GM18511 (cell line): ENCODE measurements at regions not wholly inside any gene's neighbourhood (a gene's known extent, or its start where the extent isn't known, plus 50 kb on each side); places are given as distances from the start of the nearest gene placed in this dataset.
"Not testable (repeated sequence)": the region's sequence is repeated elsewhere in the genome, so short reads cannot be mapped to it uniquely, and the experiment has no call there.

Experiments
- ATAC-seq: cut with Tn5 transposase; IDR thresholded peaks from one replicate; pipeline ENCODE4 v1.9.1; 2021; ENCODE audit warnings: mild to moderate bottlenecking, moderate library complexity; ENCODE audit not compliant: unreplicated experiment

DNA sequence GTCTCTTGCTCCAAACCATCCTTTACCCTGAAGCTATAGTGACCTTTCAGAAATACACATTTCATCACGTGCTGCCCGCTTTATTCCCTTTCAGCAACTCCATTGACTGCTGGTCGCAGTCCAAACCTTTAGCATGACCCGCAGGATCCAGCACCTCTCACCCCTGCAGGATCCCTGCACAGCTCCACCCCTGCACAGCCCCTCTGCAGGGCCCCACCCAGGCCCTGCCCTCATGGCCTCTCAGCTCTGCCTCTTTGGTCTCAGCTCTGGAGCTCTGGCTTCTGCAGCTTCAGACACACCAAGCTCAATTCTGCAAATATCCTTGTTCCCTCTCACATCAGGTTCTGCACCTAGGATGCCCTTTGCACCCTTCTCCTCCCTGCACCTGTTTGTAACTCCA is 264.9 kb upstream of the C1orf174 start:
- ATAC-seq, result no peak

DNA sequence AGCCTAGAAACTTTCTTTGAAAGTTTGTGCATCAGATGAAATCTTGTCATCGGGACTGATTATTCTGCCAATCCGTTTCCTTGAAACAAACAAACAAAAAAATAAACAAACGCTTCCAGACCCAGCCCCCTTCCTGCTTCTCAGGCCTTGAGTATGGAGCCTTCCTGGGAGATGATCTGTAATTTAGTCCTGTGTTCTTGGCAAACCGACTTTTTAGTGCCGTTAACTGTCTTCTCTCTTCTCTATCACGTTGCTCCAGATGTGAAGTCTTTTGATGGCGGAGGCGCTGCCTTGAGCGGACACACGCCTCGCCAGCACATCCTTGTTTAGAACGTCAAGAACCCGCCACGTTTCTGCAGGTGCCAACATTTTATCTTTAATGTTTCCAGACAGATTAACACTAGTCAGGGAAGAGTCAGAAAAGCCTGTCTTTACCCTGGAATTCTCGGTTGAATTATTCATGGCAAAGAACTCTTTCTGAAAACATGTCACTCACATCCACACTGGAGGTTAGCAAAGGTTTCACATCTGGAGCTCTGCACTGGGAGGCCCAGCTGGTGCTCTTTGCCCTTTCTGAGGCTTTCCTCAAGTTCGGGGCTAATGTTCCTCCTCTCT is 265.7 kb upstream of the C1orf174 start:
- ATAC-seq, result no peak

DNA sequence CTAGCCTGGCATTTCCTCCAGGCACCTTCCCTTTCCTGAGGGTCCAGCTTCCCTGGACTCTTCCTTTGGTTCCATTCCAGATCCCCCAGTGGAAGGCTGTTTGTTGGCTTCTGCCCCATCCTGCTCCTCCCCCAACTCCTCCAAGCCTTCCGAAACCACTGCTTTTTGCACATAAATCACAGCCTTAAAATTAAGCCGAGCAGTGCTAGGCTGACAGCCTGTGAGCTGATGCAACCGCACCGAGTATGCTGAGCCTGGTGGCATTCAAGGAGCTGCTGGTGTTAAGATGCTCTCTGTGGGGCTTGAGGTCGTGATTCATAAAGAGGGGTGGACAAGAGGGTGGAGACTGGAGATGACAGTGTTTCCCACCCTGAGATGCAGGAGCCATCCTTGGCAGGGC is 266.6 kb upstream of the C1orf174 start:
- no peak for ATAC-seq

DNA sequence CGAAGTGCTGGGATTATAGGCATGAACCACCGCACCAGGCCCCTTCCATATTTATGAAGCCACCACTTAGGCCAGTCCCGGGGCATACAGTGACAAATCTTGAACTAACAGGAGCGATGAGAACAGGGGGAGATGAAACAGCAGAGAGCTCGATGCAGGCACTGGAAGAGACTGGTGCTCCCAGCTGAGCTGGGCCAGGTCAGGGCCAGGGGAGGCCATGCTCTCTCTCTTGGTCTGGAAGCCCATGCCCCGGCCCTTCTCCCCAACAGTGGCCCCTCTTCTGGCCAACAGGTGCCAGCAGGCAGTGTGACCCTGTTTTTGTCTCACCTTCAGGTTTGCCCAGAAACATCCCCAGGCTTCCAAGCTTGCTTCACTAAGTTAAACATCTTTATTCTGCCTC is 269.9 kb upstream of the C1orf174 start:
- ATAC-seq, result no peak

DNA sequence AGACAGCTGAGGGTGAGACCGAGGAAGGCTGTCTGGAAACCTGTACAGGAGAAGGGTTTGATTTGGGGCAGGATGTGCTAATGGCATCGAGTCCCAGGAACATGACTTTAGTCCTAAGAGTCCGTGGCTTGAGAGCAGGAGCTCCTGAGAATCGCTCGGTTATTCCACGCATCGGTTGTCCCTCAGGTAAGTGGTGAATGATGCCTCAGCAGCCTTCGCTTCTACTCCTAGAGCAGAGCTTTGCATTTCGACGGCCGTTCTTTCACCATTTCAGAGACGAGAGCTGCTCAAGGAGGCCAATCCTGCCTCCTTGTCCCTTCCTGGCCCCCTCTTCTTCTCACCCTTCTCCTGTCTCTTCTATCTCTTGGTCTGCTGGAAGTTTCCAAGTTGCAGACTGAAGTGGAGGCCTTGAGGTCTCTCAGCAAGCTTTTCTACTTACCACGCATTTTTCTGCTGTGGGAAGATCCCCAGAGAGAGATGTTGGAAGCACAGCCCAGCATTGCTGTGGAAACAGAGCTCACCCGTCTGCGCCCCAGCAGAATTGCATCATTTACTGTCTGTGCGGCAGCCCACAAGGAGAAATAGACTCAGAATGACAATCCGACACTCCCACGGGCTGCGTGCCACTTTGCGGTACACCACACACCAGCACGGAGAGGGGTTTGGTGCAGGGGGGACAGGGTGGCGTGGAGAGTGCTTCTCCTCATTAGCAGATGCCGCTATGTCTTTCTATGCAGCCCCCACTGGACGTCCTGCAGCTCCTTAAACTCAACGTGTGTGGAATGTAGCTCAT is 270.7 kb upstream of the C1orf174 start:
- ATAC-seq, result no peak

DNA sequence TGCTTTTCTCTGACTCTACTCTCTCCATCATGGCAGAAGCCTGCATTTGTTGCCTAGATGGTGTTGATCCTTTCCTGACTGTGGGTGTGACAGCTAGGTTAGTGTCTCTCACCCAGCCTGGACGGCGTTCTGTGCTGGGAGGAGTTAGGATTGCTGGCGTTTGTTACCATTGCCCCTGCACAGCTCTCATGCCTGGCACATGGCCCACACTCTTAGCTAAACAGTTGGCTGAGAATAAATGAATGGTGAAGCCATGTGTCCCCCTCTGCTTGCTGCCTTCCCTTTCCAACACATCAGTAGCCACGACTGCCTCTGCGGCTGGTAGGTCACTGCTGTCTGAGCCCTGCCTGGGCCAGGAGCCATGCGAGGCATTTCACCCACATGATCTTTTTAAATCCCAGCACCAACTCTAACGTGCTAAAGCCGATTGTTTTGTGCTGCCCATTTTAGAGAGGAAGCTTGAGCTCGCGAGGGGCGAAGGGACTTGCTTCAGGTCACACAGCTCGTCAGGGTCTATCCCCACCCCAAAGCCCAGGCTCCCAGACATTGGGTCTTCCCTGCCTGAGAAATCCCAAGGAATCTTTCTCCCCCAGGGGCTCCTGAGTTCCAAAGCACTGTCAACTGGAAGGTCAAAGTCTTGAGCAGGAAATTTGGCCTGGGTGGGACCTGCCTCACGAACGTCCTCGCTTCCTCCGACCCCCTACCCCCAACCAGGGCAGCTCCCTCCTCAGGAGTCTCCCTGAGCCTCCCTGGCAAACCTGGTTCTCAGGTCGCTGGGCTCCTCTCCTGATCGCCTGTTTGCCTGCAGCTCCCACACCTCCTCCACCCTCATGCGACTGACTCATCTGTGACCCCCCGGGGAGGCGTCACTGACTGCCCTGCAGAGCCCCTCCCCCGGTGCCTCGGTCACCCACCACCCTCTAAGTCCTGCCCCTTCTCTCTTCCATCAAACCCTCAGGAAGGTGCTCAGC is 271.7 kb upstream of the C1orf174 start:
- ATAC-seq, result no peak

DNA sequence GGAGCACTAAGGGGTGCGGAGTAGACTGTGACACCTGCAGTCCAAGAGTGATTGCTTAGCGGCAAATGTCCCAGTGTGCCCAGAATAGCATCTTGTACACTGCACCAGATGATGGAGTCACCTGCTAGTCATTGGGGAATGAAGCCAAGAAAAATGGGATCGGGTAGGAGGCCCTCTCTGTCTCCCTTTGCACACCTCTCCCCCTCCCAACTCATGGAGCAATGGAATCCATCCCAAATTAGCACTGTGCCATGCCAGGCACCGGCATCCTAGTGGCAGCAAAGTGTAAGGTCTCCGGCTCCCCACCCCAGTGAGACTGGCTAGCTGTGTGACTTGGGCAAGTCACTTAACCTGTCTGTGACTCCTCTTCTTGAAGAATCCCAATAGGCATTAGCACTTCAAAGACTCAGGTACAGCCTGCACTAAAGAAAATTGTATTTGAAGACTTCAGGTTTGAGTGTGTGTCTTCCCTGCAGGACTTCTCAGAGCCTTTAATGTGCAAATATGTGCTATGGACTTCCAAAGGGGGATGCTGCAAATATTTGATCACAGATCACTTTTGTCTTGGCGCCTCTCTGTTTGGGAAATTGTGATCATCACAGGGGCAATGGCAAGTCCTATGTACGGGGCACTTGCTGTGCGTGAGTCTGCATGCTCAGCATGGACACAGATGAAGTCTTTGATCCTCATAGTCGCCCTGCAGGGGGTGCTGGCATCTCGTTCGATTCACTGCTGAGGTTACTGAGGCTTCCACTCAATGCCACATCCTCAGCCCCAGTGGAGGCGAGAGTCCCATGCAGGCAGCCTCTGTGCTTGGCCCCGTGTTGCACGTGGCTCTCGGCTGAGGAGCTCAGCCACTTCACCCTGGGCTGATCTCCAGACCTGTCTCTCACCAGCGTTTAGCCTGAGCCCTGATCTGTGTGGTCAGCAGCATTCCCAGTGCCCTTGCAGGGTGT is 272.9 kb upstream of the C1orf174 start:
- no peak for ATAC-seq

DNA sequence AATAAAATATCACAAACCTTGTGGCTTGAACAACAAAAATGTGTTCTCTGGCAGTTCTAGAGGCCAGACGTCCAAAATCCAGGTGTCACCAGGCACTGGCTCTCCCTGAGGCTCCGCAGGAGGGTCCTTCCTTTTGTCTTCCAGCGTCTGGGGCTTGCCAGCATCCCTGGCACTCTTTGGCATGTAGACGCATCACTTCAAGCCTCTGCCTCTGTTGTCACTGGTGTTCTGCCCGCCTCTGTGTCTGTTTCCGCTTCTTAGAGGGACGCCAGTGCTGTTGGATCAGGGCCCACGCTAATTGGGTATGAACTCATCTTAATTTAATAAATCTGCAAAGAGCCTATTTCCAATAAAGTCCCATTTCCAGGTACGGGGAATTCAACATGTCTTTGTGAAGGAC is 273.7 kb upstream of the C1orf174 start:
- ATAC-seq, result no peak

DNA sequence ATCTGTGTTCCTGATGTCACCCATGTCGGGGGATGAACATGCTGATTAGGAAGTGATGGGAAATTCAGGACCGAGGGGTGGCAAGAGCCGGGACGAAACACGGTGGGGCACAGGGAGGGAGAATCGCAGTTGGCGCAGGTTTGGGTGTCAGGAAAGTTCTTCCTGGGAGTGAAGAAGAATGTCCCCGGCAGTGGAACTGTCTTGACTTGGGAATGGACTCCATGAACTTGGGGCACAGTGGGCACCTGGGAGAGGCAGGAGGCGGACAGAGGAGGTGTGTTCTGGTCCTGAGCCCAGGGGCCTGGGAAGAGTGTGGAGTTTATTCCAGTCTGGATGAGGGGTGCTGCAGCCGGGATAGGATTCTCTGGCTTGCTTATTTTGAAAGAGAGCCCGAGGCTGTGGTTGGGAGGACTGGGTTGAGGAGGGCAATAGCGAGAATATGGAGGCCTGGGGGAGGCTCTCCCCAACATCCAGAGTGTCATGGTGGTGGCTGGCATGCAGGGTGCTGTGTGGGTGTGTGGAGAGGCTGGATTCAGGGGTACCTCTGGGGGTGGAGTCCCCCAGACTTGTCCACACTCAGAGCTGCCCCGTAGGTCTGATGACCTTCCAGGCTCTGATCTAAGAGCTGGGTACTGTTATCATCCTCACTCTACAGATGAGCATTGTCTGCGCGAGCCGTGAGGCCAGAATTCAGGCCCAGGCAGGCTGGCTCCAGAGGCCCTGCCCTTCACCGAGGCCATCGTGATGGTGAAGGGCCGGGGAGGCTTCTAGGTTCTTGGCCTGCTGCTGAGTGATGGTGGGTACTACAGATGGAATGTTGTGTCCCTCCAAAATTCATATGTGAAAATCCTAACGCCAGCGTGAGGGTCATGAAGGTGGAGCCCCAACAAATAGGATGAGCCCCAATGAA is 274.5 kb upstream of the C1orf174 start:
- ATAC-seq, result no peak

DNA sequence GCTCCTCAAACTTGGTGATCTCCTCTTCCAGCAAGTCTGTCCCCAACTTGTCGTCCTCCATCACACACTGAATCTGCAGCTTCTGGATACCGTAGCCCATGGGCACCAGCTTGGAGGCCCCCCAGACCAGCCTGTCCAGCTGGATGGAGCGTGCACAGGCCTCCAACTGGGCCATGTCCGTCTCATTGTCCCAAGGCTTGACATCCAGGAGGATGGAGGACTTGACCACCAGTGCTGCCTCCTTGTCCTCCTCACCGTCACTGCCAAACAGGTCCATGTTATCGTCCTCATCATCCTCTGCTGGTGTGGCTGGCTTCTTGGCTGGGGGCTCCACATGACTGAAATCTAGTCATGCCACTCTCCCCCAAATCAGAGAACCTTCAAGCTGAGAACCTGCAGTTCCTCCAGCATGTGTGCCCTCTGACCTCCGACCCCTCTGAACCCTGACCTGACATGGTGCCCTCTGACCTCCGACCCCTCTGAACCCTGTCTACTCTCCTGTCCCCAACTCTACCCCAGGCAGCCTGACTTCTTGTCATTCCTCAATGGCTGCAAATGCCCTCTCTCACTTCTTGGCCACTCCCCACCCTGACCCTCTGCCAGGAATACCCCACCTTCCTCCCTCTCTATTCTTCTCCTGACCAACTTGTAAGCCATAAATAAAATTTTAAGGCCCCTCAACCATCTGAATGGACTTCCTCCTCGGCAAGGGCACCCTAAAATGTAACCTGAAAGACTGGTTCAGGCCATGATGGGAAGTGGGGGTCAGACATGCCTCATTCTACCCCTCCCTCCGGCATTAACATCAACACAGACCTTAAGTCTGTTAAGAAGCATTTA is 275.7 kb upstream of the C1orf174 start:
- ATAC-seq, result no peak

DNA sequence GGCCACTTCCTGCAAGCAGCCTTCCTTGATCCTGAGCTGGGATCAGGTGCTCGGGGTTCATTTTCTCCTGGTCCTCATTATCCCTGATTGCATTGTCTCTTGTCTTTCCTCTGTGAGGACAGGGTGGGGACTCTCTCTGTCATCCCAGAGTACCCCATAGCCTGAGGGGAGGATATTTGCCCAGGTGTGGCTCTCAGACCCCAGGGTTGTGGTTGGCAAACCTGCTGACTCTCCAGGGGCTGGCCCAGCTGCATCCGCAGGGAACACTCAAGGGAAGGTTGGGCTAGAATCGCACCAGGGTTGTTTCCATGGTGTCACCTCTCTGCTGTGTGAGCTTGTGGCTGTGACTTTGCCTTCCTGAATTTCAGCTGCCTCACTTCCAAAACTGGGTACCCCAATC is 276.8 kb upstream of the C1orf174 start:
- no peak for ATAC-seq

DNA sequence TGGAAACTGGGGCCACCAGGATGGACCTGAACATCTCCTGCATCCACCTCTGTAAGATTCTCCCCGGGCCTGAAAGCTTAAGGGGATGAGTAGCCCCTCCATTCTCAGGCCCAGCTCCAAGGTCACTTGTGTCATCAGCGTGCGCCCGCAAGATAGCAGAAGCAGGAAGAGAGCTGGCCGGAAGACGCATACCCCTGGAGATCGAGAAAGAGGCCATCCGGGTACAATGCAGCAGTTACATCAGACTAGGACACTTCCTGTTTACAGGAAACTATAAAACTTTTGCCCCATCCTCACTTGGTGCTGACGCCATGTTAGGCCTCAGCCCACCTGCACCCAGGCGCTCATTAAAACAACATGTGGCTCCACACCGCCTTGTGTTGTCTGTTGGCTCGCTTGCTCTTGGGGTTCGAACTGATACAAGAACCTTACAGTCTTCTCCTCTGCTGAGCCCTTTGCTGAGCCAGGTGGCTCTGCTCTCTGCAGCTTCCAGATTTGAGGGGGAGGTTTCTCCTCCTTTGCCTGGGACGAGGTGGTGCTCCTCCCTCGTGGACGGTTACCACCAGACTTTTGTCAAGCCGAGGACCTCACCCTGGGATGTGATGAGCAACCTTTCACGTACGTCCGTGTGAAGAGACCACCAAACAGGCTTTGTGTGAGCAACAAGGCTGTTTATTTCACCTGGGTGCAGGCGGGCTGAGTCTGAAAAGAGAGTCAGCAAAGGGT is 277.5 kb upstream of the C1orf174 start:
- ATAC-seq, result no peak

DNA sequence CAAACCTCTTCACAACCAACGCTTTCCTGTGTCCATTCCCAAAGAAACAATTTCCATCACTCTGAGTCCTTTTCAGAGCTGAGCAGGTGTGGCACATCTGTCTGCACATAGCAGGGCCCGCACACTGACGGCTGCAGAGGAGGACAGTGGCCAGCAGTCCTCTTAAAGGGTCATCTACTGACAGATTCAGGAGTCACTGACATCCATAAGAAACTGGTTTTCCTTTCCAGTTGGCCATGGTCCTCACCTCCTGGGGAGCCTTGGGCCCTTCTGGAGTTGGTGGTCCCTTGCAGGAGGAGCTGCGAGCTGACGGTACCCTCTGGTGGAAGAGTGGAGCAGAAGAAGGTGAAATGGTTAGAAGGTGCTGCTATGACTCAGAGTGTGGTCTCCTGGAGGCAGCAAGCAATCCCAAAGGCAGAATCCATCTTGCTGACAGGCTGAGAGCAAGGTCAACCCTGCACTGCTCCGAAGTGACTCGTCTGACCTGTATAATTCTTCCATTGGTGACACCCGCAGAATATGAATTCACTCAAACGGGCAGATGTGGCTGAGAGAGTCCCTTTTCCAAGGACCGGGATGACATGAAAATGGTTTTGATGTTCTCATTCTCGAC is 278.5 kb upstream of the C1orf174 start:
- ATAC-seq, result no peak

DNA sequence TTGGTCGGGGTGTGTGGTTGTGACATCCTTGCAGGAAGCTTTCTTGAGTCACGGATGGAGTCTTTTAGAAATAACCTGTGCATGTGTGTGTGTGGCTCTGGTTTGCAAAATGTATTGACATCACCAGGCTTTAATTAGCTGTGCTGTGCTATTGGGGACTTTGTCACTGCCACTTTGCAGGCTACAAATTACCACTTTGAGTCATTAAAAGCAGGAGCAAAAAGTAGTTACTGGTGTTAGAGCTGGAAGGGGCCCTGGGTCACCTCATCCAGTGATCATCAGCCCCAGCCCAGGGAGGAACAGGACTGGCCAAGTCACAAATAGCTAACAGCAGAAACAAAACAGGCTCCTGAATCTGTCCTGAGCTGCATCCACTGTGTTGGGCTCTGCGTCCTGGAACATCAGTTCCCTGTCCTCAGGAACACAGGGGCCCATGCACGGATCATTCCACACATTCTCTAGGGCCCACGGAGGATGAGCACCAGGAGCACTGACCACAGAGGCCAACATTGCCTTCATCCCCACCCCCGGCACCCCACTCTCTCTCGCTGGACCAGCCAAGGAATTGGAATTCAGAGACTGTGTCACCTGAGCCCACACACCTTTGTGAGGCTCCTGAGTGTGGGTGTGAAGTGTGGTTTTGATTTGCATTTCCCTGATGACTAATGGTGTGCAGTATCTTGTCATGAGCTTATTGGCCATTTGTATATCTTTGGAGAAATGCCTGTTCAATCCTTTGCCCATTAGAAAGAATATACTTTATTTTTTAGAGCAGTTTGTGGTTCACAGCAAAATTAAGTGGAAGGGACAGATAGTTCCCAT is 280.1 kb upstream of the C1orf174 start:
- no peak for ATAC-seq

DNA sequence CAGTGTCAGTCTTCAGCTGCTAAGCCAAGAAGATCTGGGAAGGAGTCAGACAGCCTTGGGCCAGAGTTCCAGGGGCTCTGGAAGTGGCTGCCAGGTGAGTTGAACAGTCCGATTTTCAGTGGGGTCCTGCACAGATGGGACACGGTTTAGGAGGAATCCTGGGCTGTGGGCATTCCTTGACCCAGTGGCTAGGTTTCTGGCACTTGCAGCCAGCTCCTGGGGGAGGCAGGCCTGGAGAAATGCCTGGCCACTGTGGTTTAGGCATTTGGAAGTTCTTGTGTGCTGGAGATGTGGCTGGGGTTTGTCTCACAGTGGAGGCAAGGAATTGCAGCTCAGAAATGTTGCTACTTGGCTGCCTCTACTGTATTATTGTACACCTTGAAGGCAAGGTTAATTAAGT is 286.4 kb upstream of the C1orf174 start:
- not testable (repeated sequence) for ATAC-seq

DNA sequence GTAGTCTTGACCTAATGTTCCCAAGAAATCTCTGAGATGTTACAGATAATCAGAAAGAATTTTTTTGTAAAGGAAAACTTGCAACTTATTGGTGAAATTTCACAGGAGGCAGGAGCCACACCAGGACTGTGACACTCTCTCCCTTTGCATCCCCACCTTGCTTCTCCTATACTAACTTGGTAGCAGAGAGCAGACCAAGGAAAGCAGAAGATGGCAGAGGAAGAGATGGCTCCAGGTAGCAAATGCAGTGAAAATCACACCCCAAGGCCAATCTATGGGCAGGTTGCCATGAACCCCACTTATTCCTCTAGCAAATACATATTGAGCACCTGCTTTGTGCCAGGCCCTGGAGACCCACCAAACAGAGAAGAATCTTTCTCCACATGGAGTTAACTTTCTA is 303.4 kb upstream of the C1orf174 start:
- ATAC-seq, result no peak

DNA sequence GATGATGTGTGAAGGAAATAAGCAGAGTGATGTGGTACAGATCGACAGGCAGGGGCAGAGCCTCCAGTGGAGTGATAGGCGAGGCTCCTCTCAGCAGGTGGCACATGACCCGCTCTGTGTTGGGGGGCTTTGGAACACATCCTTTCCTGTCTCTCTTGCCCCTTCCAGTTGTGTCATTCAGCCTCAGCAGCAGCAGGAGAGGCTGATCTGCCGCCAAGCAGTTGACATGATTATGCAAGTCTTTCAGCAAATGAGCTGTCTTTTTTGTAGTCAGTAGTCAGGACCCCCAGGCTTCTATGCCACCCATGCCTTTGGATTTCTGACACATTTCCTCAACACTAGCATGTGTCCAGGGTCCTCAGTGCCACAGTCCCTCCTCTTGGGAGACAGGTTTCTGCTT is 307.1 kb upstream of the C1orf174 start:
- no peak for ATAC-seq
